ENCODE measurements at regions not wholly inside any gene's neighbourhood (a gene's known extent, or its start where the extent isn't known, plus 50 kb on each side); places are given as distances from the start of the nearest gene placed in this dataset.

DNA sequence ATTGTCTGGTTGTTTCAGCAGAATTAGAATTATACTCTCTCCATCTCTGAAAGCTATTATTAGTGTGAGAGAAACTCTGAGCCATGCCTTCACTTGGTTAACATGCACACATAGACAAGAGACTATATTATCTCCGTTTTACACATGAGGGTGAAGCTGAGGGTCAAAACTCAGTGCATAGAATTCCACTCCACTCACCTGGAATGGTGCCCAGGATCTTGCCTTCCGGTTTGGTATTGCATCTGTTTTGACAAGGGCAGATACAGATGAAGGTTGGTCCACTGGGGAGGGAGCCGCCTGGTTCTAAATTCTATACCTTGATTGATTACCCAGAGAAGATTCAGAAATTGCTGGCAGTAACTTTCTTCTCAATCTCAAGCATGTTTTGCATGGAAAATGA is 149.5 kb upstream of the PELI2 start:
- TF ChIP-seq, protein P1, sequence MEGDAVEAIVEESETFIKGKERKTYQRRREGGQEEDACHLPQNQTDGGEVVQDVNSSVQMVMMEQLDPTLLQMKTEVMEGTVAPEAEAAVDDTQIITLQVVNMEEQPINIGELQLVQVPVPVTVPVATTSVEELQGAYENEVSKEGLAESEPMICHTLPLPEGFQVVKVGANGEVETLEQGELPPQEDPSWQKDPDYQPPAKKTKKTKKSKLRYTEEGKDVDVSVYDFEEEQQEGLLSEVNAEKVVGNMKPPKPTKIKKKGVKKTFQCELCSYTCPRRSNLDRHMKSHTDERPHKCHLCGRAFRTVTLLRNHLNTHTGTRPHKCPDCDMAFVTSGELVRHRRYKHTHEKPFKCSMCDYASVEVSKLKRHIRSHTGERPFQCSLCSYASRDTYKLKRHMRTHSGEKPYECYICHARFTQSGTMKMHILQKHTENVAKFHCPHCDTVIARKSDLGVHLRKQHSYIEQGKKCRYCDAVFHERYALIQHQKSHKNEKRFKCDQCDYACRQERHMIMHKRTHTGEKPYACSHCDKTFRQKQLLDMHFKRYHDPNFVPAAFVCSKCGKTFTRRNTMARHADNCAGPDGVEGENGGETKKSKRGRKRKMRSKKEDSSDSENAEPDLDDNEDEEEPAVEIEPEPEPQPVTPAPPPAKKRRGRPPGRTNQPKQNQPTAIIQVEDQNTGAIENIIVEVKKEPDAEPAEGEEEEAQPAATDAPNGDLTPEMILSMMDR (IDR thresholded peaks at IDR 0.05), result no peak
- TF ChIP-seq POLR2A (IDR thresholded peaks at IDR 0.05), result no peak

All from uterus (tissue), 2 donors.